Panc1 (cell line): ENCODE measurements at regions not wholly inside any gene's neighbourhood (a gene's known extent, or its start where the extent isn't known, plus 50 kb on each side); places are given as distances from the start of the nearest gene placed in this dataset.

Experiments used
- ATAC-seq: fragments of 200-7000 bp; cut with Tn5 transposase; 2 replicates; pipeline ENCODE4 v1.9.1; 2020; ENCODE audit warnings: mild to moderate bottlenecking, moderate library complexity
- BruUV-seq: library from RNA; stranded (reverse); fragments of 400-500 nt; replicated peaks from 2 replicates; lab custom pipeline; 2021; lab: Mats Ljungman, UMichigan
- CTCF ChIA-PET: fragments of 300-600 bp; sonication (Branson Sonifier 250); formaldehyde crosslinking; loops from one replicate; lab custom pipeline; 2022; ENCODE audit warnings: antibody characterized with exemption; lab: Charles Lee
- POLR2A ChIA-PET: fragments of 300-600 bp; sonication (Branson Sonifier 250); formaldehyde crosslinking; loops from one replicate; lab custom pipeline; 2022; ENCODE audit warnings: antibody characterized with exemption; lab: Charles Lee
- DNase-seq: peaks from one replicate; pipeline ENCODE4 v3.0.0-alpha.2; 2010; ENCODE audit warnings: low read depth, low spot score
- H3K27ac ChIP-seq: 2 replicates; pipeline ENCODE4 v1.5.1; 2011; ENCODE audit warnings: mild to moderate bottlenecking, low read length, inconsistent platforms
- H3K27me3 ChIP-seq: fragments of 200-500 bp; sonication (Bioruptor generic); 2 replicates; pipeline ENCODE4 v1.6.0; 2014; ENCODE audit warnings: low read length, inconsistent platforms; ENCODE audit not compliant: control insufficient read depth, insufficient read depth
- H3K36me3 ChIP-seq: fragments of 200-500 bp; sonication (Bioruptor generic); 2 replicates; pipeline ENCODE4 v1.5.1; 2014; ENCODE audit warnings: inconsistent platforms, mild to moderate bottlenecking, low read length, moderate library complexity; ENCODE audit not compliant: control insufficient read depth, insufficient read depth
- H3K4me1 ChIP-seq: 2 replicates; pipeline ENCODE4 v1.5.1; 2011; ENCODE audit warnings: inconsistent platforms, mild to moderate bottlenecking, low read length, moderate library complexity; ENCODE audit not compliant: control insufficient read depth, insufficient read depth
- H3K4me3 ChIP-seq, 2 experiments: 2 replicates each; pipeline ENCODE4 v1.5.1; 2011 to 2012; ENCODE audit warnings: low read depth in 2 of 2, low read length in 2 of 2, mild to moderate bottlenecking in 2 of 2, inconsistent platforms in 1 of 2, moderate library complexity in 1 of 2
- H3K9me3 ChIP-seq: fragments of 200-500 bp; sonication (Bioruptor generic); 2 replicates; pipeline ENCODE4 v1.5.1; 2014; ENCODE audit warnings: low read depth, mild to moderate bottlenecking, inconsistent platforms, low read length, moderate library complexity; ENCODE audit not compliant: control insufficient read depth, insufficient read depth
- POLR2AphosphoS5 ChIP-seq: IDR thresholded peaks from 2 replicates; pipeline ENCODE4 v1.6.1; 2012; ENCODE audit warnings: mild to moderate bottlenecking, low read depth, low read length, moderate library complexity
- SIN3A ChIP-seq: IDR thresholded peaks from 2 replicates; pipeline ENCODE4 v1.6.1; 2012; ENCODE audit warnings: low read depth, mild to moderate bottlenecking, low read length, moderate library complexity, borderline replicate concordance; ENCODE audit not compliant: insufficient read depth
- TCF7L2 ChIP-seq: IDR thresholded peaks from 2 replicates; pipeline ENCODE4 v1.6.1; 2011; ENCODE audit warnings: mild to moderate bottlenecking, low read depth, low read length, inconsistent platforms
- in situ Hi-C: cut with HindIII; loops from 2 replicates; pipeline ENCODE4 v1.10.0; 2016; ENCODE audit warnings: low sequenced_read_pairs, low pct_unique_long_range_greater_than_20kb
- intact Hi-C: fragments of 100-400 bp; cut with micrococcal nuclease; formaldehyde crosslinking; loops from one replicate; pipeline ENCODE4 v1.10.0; 2022; ENCODE audit not compliant: unreplicated experiment
- TF ChIP-seq, protein P1 (sequence below): fragments of 450-650 bp; IDR thresholded peaks from 2 replicates; pipeline ENCODE4 v1.5.1; 2017; ENCODE audit warnings: mild to moderate bottlenecking
- TF ChIP-seq, protein P2 (sequence below), 2 experiments: IDR thresholded peaks; 2 replicates each; pipeline ENCODE4 v1.6.1; 2011 to 2012; ENCODE audit warnings: low read depth in 2 of 2, control low read depth in 1 of 2, low read length in 1 of 2, mild to moderate bottlenecking in 1 of 2, moderate library complexity in 1 of 2; ENCODE audit not compliant: insufficient read depth in 1 of 2

DNA sequence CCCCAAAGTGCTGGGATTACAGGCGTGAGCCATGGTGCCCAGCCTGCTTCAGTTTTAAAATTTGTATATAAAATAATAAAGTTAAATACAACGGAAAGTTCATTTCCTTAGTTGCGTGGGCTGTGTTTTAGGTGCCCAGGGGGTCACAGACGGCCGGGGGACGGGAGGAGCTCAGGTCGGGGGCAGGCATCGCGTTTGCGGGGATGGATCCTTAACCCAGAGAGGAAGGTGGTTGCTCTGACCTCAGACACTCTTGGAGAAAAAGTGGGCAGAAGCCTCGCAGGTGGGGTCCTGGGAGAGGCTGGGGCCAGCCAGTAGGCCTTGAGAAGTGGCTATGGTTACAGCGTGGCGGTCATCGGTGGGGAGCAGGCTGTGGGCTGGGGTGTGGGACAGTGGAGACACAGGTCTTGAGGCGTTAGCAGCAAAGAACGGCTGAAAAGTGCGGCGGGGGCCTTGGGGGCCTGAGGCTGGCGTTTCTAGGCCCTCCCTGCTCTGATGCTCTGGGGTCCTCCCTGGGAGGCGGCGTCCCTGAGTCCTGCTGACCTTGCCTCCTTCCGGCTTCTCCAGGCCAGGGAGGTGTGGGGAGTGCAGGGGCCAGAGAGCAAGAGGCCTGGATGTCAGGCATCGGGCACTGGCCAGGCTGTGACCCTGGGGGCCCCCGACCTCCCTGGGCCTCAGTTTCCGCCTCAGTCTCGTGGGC lies 54.4 kb downstream of the UNCX start:
- in situ Hi-C loops (no loop called here), intact Hi-C loops (no loop called here)
- no peak for TF ChIP-seq SIN3A
- TF ChIP-seq, protein P1, sequence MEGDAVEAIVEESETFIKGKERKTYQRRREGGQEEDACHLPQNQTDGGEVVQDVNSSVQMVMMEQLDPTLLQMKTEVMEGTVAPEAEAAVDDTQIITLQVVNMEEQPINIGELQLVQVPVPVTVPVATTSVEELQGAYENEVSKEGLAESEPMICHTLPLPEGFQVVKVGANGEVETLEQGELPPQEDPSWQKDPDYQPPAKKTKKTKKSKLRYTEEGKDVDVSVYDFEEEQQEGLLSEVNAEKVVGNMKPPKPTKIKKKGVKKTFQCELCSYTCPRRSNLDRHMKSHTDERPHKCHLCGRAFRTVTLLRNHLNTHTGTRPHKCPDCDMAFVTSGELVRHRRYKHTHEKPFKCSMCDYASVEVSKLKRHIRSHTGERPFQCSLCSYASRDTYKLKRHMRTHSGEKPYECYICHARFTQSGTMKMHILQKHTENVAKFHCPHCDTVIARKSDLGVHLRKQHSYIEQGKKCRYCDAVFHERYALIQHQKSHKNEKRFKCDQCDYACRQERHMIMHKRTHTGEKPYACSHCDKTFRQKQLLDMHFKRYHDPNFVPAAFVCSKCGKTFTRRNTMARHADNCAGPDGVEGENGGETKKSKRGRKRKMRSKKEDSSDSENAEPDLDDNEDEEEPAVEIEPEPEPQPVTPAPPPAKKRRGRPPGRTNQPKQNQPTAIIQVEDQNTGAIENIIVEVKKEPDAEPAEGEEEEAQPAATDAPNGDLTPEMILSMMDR, result no peak
- TF ChIP-seq, protein P2, sequence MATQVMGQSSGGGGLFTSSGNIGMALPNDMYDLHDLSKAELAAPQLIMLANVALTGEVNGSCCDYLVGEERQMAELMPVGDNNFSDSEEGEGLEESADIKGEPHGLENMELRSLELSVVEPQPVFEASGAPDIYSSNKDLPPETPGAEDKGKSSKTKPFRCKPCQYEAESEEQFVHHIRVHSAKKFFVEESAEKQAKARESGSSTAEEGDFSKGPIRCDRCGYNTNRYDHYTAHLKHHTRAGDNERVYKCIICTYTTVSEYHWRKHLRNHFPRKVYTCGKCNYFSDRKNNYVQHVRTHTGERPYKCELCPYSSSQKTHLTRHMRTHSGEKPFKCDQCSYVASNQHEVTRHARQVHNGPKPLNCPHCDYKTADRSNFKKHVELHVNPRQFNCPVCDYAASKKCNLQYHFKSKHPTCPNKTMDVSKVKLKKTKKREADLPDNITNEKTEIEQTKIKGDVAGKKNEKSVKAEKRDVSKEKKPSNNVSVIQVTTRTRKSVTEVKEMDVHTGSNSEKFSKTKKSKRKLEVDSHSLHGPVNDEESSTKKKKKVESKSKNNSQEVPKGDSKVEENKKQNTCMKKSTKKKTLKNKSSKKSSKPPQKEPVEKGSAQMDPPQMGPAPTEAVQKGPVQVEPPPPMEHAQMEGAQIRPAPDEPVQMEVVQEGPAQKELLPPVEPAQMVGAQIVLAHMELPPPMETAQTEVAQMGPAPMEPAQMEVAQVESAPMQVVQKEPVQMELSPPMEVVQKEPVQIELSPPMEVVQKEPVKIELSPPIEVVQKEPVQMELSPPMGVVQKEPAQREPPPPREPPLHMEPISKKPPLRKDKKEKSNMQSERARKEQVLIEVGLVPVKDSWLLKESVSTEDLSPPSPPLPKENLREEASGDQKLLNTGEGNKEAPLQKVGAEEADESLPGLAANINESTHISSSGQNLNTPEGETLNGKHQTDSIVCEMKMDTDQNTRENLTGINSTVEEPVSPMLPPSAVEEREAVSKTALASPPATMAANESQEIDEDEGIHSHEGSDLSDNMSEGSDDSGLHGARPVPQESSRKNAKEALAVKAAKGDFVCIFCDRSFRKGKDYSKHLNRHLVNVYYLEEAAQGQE (IDR thresholded peaks at IDR 0.05; ENCODE audit: insufficient read depth in 1 of 2, low read depth in 2 of 2, low read length in 1 of 2), result no peak
- no peak for TF ChIP-seq TCF7L2
- TF ChIP-seq POLR2AphosphoS5, result no peak
- DNase-seq (no peak), ATAC-seq (no peak)
- no peak overlapping the region for H3K4me3 ChIP-seq
- ChIA-PET POLR2A (no interaction called here), CTCF (no interaction called here)
- no peak overlapping the region for H3K27ac ChIP-seq
- H3K27me3 ChIP-seq, result no peaks in the 10 kb centered on the region
- H3K9me3 ChIP-seq, result no peaks in the 10 kb centered on the region
- peaks cover 3% of the 10 kb centered on the region; the same call in 1 of the 2 replicates for H3K4me1 ChIP-seq
- no TSS peak for BruUV-seq
- no peaks in the 10 kb centered on the region for H3K36me3 ChIP-seq

DNA sequence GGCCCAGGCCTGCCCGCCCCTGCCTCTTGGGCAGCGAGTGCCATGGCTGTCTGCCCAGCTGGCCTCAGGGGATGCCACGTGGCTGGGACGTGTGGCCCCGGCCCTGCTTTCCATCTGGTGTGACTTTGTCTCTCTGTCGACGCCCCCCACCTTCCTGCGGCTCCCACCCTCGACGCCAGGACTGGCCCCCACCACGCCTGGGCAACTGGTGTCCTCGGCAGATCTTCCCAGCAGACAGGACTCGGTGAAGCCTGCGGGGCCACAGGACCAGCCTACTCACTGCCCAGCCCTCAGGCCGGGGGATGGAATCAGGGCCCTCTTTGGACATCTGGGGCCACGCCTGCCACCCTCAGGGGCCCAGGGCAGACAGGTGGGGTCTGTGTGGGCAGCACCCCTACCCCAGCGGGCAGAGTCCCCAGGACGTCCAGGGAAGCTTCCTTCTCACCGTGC lies 55.1 kb downstream of the UNCX start:
- H3K27me3 ChIP-seq, result no peaks in the 10 kb centered on the region
- in situ Hi-C loops, result no loop called here
- peaks cover 3% of the 10 kb centered on the region; the same call in 1 of the 2 replicates for H3K4me1 ChIP-seq
- CTCF ChIA-PET, result no interaction called here
- no peaks in the 10 kb centered on the region for H3K36me3 ChIP-seq
- intact Hi-C loops, result no loop called here
- POLR2A ChIA-PET, result no interaction called here
- DNase-seq (no peak), ATAC-seq (0 out of 2 replicates have a peak, but pooled peaks have one; percentile 22)
- BruUV-seq, result no TSS peak
- no peak overlapping the region for H3K27ac ChIP-seq
- H3K4me3 ChIP-seq, result no peak overlapping the region
- H3K9me3 ChIP-seq, result no peaks in the 10 kb centered on the region
- TF ChIP-seq POLR2AphosphoS5, result no peak
- no peak for TF ChIP-seq TCF7L2
- TF ChIP-seq, protein P2 (IDR thresholded peaks at IDR 0.05; ENCODE audit: insufficient read depth in 1 of 2, low read depth in 2 of 2, low read length in 1 of 2), result no peak
- no peak for TF ChIP-seq SIN3A
- TF ChIP-seq, protein P1, result no peak
